ENCODE measurements at regions not wholly inside any gene's neighbourhood (a gene's known extent, or its start where the extent isn't known, plus 50 kb on each side); places are given as distances from the start of the nearest gene placed in this dataset.
"Not testable (repeated sequence)": the region's sequence is repeated elsewhere in the genome, so short reads cannot be mapped to it uniquely, and the experiment has no call there.

DNA sequence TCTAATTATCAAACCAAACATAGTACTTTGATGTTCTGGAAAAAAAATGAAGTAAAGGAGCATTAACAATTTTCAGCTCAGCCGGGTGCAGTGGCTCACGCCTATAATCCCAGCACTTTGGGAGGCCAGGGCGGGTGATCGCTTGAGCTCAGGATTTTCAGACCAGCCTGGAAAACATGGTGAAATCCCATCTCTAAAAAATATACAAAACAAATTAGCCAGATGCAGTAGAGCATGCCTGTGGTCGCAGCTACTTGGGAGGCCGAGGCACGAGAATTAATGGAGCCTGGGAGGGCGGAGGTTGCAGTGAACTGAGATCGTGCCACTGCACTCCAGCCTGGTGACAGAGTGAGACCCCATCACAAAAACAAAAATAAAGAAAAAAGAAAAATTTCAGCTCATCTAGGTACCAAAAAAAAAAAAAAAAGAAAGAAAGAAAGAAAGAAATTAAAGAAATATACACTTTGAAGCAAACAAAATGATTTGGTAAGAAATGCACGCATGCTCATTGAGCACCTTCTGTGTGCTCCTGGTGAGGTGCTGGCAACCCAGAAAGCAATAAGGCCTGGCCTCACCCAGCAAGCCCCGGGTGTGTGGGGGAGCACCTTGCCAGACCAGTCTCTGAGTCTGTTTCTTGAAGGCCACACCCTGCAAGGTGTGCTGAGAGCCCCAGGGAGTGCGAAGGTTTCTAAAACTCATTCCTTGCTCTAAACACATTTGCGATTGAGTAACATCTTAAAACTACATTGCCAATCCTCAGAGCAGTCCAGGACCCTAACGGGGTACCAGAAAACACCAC is 133.5 kb downstream of the TFCP2L1 start:
- ATAC-seq (no peak), DNase-seq (no peak)
- Histone ChIP-seq H3K4me3 (no peak overlapping the region), H3K9me3 (no peaks in the 10 kb centered on the region), H3K27me3 (ENCODE audit: insufficient read depth in 3 of 3, low read length in 2 of 3) (no peaks in the 10 kb centered on the region), H3K27ac (no peak overlapping the region), H3K4me1 (no peaks in the 10 kb centered on the region), H3K36me3 (ENCODE audit: insufficient read depth in 1 of 2, low read depth in 1 of 2) (no peaks in the 10 kb centered on the region)
- WGBS, 3 donors, result 86 to 93% (median 88%) methylated on average over 14 of the region's 14 CpGs
- intact Hi-C loops (cut with DNase I), result no loop called here
- TF ChIP-seq, protein P1, sequence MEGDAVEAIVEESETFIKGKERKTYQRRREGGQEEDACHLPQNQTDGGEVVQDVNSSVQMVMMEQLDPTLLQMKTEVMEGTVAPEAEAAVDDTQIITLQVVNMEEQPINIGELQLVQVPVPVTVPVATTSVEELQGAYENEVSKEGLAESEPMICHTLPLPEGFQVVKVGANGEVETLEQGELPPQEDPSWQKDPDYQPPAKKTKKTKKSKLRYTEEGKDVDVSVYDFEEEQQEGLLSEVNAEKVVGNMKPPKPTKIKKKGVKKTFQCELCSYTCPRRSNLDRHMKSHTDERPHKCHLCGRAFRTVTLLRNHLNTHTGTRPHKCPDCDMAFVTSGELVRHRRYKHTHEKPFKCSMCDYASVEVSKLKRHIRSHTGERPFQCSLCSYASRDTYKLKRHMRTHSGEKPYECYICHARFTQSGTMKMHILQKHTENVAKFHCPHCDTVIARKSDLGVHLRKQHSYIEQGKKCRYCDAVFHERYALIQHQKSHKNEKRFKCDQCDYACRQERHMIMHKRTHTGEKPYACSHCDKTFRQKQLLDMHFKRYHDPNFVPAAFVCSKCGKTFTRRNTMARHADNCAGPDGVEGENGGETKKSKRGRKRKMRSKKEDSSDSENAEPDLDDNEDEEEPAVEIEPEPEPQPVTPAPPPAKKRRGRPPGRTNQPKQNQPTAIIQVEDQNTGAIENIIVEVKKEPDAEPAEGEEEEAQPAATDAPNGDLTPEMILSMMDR (IDR thresholded peaks at IDR 0.05), result no peak

DNA sequence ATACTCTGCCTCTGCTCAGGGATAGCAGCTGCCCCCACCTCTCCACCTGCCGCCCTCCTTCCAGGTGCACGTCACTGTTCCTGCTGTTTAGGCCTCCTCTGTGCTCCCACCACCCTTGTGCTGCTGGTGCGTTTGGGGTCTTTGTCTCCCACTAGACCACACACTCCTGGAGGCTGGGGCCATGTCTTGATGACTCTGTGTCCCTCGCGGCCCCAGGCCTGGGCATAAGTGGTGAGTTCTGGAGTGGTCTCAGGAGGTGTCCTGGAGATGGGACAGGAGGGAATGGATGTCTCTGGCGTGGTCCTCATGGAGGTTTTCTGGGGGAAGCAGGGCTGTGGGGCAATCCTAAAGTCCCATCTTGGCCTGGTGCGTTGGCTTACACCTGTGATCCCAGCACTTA is 132.1 kb downstream of the TFCP2L1 start:
- Histone ChIP-seq H3K4me3 (no peak overlapping the region), H3K27me3 (ENCODE audit: insufficient read depth in 3 of 3, low read length in 2 of 3) (no peaks in the 10 kb centered on the region), H3K4me1 (no peaks in the 10 kb centered on the region), H3K27ac (no peak overlapping the region), H3K9me3 (peaks cover 7% of the 10 kb centered on the region), H3K36me3 (ENCODE audit: insufficient read depth in 1 of 2, low read depth in 1 of 2) (no peaks in the 10 kb centered on the region)
- ATAC-seq (no peak), DNase-seq (no peak)
- WGBS, 3 donors, result 81 to 98% (median 81%) methylated on average over 7 of the region's 7 CpGs
- intact Hi-C loops (cut with DNase I), result no loop called here
- TF ChIP-seq, protein P1 (IDR thresholded peaks at IDR 0.05), result no peak

DNA sequence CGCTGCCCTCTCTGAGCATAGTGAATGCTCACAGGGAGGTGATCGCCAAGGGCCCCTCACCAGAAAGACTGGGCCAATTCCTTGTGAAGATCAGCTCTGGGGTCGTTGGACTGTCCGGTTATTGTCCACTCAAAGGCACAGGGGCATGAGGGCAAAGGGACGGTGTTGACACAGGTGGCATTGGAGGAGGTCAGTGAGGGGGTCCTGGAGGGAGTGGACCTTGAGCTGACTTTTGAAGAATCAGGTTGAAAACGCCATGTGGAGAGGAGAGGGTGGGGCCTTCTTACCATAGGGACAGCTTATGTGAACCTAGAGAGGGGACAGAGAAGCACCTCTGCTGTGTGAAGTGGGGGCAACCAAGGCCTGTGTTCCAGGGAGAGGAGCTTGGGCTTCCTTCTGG is 131.5 kb downstream of the TFCP2L1 start:
- H3K9me3 ChIP-seq, result peaks cover 10% of the 10 kb centered on the region
- H3K4me3 ChIP-seq, result no peak overlapping the region
- intact Hi-C loops (cut with DNase I), result no loop called here
- TF ChIP-seq, protein P1 (IDR thresholded peaks at IDR 0.05), result no peak
- no peaks in the 10 kb centered on the region for H3K36me3 ChIP-seq (ENCODE audit: insufficient read depth in 1 of 2, low read depth in 1 of 2)
- H3K27me3 ChIP-seq (ENCODE audit: insufficient read depth in 3 of 3, low read length in 2 of 3), result no peaks in the 10 kb centered on the region
- ATAC-seq, result no peak
- no peak for DNase-seq
- H3K27ac ChIP-seq, result no peak overlapping the region
- H3K4me1 ChIP-seq, result no peaks in the 10 kb centered on the region
- WGBS, 3 donors, result 65 to 91% (median 81%) methylated on average over 6 of the region's 6 CpGs

DNA sequence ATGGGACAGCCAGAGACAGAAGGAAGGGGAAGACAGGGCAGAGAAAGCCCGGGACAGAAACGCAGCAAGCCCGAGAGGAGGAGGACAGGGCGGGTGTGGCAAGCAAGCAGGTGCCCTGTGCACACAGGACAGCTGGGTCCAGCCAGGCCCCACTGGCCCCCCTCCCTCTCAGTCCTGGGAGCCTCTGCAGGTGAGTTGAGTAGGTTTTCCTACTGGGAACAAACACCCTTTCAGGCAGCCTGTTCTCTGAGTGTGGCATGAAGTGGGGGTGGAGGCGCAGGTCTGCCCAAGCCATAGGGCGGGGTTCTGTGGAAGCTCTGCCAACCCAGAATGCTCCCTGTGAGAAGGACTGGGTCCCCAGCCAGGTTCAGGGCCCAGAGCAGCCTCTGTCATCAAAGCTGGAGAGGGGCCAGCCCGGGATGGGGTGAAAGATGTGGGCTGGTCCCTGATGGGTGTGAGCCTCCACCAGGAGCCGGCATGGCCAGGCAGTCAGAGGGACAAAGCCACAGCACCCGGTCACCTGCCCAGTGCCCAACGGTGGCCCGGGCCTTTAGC is 129.4 kb downstream of the TFCP2L1 start:
- Histone ChIP-seq H3K27me3 (ENCODE audit: insufficient read depth in 3 of 3, low read length in 2 of 3) (no peaks in the 10 kb centered on the region), H3K4me1 (no peaks in the 10 kb centered on the region), H3K27ac (no peak overlapping the region), H3K9me3 (peaks cover 10% of the 10 kb centered on the region), H3K4me3 (no peak overlapping the region), H3K36me3 (ENCODE audit: insufficient read depth in 1 of 2, low read depth in 1 of 2) (no peaks in the 10 kb centered on the region)
- TF ChIP-seq, protein P1 (IDR thresholded peaks at IDR 0.05), result no peak
- DNase-seq (no peak), ATAC-seq (no peak)
- WGBS, 3 donors, result 72 to 80% (median 76%) methylated on average over 10 to 11 of the region's 11 CpGs
- intact Hi-C loops (cut with DNase I), result no loop called here

DNA sequence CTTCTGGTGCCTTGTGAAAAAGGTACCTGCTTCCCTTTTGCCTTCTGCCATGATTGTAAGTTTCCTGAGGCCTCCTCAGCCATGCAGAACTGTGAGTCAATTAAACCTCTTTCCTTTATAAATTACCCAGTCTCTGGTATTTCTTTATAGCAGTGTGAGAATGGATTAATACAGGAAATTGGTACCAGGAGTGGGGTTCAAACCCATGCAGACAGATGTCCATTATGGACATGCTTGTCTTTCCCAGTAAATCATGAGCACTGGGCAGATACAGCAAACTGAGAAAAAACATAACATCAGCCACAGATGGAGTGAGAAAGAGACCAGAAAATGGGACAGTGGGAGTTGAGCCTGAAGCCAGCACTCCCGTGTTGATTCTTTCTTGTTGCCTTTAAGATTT is 127.5 kb downstream of the TFCP2L1 start:
- 84 to 96% (median 93%) methylated on average over 1 of the region's 1 CpG for WGBS, 3 donors
- H3K4me3 ChIP-seq; DNase-seq; H3K27me3 ChIP-seq (ENCODE audit: insufficient read depth in 3 of 3, low read length in 2 of 3); H3K27ac ChIP-seq; intact Hi-C loops (cut with DNase I); H3K9me3 ChIP-seq; H3K36me3 ChIP-seq (ENCODE audit: insufficient read depth in 1 of 2, low read depth in 1 of 2); H3K4me1 ChIP-seq; ATAC-seq: not testable (repeated sequence)

Measured in psoas muscle (tissue), 7 donors.